K562 (cell line): ENCODE measurements at regions not wholly inside any gene's neighbourhood (a gene's known extent, or its start where the extent isn't known, plus 50 kb on each side); places are given as distances from the start of the nearest gene placed in this dataset.

Experiments used
- FOXK2 ChIP-seq, 2 experiments: fragments of 450-650 bp; IDR thresholded peaks in 1 of 2; conservative IDR thresholded peaks in 1 of 2; 2 replicates each; pipeline ENCODE4 v1.6.1; 2016; ENCODE audit warnings: low read depth in 2 of 2, mild to moderate bottlenecking in 1 of 2
- GTF2F1 ChIP-seq: IDR thresholded peaks from 2 replicates; pipeline ENCODE4 v1.6.1; 2011; ENCODE audit warnings: low read depth, low read length, improper control_type of control experiment
- KDM2B ChIP-seq: fragments of 250-450 bp; sonication (Bioruptor Pico); IDR thresholded peaks from 2 replicates; pipeline ENCODE4 v1.8.0; 2021; ENCODE audit warnings: mild to moderate bottlenecking, moderate library complexity
- KHSRP ChIP-seq: fragments of 450-650 bp; IDR thresholded peaks from 2 replicates; pipeline ENCODE4 v1.6.1; 2017
- MEF2A ChIP-seq: IDR thresholded peaks from 2 replicates; pipeline ENCODE4 v1.6.1; 2011; ENCODE audit warnings: low read depth, mild to moderate bottlenecking, low read length, moderate library complexity; ENCODE audit not compliant: control insufficient read depth
- NRF1 ChIP-seq, 2 experiments: fragments of 450-650 bp; IDR thresholded peaks in 1 of 2; conservative IDR thresholded peaks in 1 of 2; 2 replicates each; pipeline ENCODE4 v1.6.1; 2014; ENCODE audit warnings: mild to moderate bottlenecking in 2 of 2
- PCBP1 ChIP-seq: fragments of 200-400 bp; formaldehyde crosslinking; IDR thresholded peaks from 2 replicates; pipeline ENCODE4 v1.6.1; 2018; ENCODE audit warnings: mild to moderate bottlenecking, low read depth, low read length; ENCODE audit not compliant: poor library complexity, severe bottlenecking
- TBP ChIP-seq: optimal IDR thresholded peaks from 2 replicates; pipeline ENCODE3; 2011; ENCODE audit warnings: low read depth, low read length, improper control_type of control experiment
- TCFL5 ChIP-seq: fragments of 250-450 bp; sonication (Bioruptor Pico); conservative IDR thresholded peaks from 2 replicates; pipeline ENCODE4 v1.6.1; 2021; ENCODE audit warnings: mild to moderate bottlenecking, moderate library complexity, matching md5 sums
- ZNF23 ChIP-seq: fragments of 250-450 bp; sonication (Bioruptor Pico); IDR thresholded peaks from 2 replicates; pipeline ENCODE4 v1.4.0; 2020; ENCODE audit warnings: mild to moderate bottlenecking
- ZNF232 ChIP-seq: sonication (generic); formaldehyde crosslinking; IDR thresholded peaks from 2 replicates; pipeline ENCODE4 v1.8.0; 2022; ENCODE audit warnings: mild to moderate bottlenecking, missing genetic modification reagents
- ZNF696 ChIP-seq: fragments of 250-450 bp; sonication (Bioruptor Pico); conservative IDR thresholded peaks from 2 replicates; pipeline ENCODE4 v1.4.0; 2020; ENCODE audit warnings: mild to moderate bottlenecking, moderate library complexity
- ZSCAN32 ChIP-seq: fragments of 450-650 bp; formaldehyde crosslinking; IDR thresholded peaks from 2 replicates; pipeline ENCODE4 v1.4.0; 2020; ENCODE audit warnings: mild to moderate bottlenecking, moderate library complexity
- TF ChIP-seq, protein P1 (sequence below): fragments of 450-650 bp; IDR thresholded peaks from 2 replicates; pipeline ENCODE4 v1.6.1; 2017; ENCODE audit warnings: antibody characterized with exemption, mild to moderate bottlenecking
- TF ChIP-seq, protein P2 (sequence below): sonication (generic); formaldehyde crosslinking; IDR thresholded peaks from 2 replicates; pipeline ENCODE4 v1.8.0; 2022; ENCODE audit warnings: missing genetic modification reagents, mild to moderate bottlenecking, borderline replicate concordance
- TF ChIP-seq, protein P3 (sequence below): fragments of 250-450 bp; sonication (Bioruptor Pico); IDR thresholded peaks from 2 replicates; pipeline ENCODE4 v1.5.0; 2021; ENCODE audit warnings: mild to moderate bottlenecking, borderline replicate concordance
- TF ChIP-seq, protein P4 (sequence below), 3 experiments: fragments of 200-800 bp in 1 of 3; fragments of 250-450 bp in 1 of 3; fragments of 450-650 bp in 1 of 3; sonication (Bioruptor Pico) in 1 of 3; sonication (Bioruptor generic) in 1 of 3; formaldehyde crosslinking in 1 of 3; IDR thresholded peaks; 2 replicates each; pipeline versions ENCODE4 v1.6.1 to v1.8.0; 2016 to 2022; ENCODE audit warnings: mild to moderate bottlenecking in 2 of 3, missing genetic modification characterization in 2 of 3, missing compliant biosample characterization in 1 of 3, moderate library complexity in 1 of 3

DNA sequence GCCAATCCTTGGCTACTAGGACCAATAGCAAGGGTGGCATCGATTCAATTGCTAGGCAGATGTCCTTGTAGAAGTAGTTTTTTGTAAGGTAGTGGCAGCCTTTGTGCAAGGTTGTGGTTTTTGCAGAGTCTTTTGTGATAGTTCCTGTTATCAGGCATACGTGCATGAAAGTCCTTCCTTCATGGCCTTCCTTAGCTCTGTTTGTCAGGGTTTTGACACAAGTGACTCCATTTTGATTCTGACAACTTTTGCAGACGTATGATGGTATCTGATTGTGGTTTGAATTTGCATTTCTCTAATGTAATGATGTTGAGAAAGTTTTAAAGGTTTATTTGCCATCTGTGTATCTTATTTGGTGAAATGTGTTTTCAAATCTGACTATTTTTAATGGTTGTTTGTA is 71.8 kb upstream of the SYPL1 start (continued):
- TF ChIP-seq, protein P1, sequence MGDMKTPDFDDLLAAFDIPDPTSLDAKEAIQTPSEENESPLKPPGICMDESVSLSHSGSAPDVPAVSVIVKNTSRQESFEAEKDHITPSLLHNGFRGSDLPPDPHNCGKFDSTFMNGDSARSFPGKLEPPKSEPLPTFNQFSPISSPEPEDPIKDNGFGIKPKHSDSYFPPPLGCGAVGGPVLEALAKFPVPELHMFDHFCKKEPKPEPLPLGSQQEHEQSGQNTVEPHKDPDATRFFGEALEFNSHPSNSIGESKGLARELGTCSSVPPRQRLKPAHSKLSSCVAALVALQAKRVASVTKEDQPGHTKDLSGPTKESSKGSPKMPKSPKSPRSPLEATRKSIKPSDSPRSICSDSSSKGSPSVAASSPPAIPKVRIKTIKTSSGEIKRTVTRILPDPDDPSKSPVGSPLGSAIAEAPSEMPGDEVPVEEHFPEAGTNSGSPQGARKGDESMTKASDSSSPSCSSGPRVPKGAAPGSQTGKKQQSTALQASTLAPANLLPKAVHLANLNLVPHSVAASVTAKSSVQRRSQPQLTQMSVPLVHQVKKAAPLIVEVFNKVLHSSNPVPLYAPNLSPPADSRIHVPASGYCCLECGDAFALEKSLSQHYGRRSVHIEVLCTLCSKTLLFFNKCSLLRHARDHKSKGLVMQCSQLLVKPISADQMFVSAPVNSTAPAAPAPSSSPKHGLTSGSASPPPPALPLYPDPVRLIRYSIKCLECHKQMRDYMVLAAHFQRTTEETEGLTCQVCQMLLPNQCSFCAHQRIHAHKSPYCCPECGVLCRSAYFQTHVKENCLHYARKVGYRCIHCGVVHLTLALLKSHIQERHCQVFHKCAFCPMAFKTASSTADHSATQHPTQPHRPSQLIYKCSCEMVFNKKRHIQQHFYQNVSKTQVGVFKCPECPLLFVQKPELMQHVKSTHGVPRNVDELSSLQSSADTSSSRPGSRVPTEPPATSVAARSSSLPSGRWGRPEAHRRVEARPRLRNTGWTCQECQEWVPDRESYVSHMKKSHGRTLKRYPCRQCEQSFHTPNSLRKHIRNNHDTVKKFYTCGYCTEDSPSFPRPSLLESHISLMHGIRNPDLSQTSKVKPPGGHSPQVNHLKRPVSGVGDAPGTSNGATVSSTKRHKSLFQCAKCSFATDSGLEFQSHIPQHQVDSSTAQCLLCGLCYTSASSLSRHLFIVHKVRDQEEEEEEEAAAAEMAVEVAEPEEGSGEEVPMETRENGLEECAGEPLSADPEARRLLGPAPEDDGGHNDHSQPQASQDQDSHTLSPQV, result peak; percentile 93
- no peak for TF ChIP-seq FOXK2 (conservative IDR thresholded peaks at IDR 0.05 in 1 of 2, IDR thresholded peaks at IDR 0.05 in 1 of 2; ENCODE audit: low read depth in 2 of 2)
- no peak for TF ChIP-seq KHSRP
- TF ChIP-seq ZNF23 (CRISPR knock-in tag), result no peak
- TF ChIP-seq GTF2F1, result no peak
- TF ChIP-seq, protein P2, sequence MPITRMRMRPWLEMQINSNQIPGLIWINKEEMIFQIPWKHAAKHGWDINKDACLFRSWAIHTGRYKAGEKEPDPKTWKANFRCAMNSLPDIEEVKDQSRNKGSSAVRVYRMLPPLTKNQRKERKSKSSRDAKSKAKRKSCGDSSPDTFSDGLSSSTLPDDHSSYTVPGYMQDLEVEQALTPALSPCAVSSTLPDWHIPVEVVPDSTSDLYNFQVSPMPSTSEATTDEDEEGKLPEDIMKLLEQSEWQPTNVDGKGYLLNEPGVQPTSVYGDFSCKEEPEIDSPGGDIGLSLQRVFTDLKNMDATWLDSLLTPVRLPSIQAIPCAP (CRISPR knock-in tag), result no peak
- no peak for TF ChIP-seq ZNF232
- no peak for TF ChIP-seq KDM2B (CRISPR knock-in tag)
- no peak for TF ChIP-seq ZSCAN32 (CRISPR knock-in tag)
- TF ChIP-seq MEF2A, result no peak
- TF ChIP-seq TBP, result no peak
- TF ChIP-seq PCBP1, result no peak
- TF ChIP-seq, protein P3, sequence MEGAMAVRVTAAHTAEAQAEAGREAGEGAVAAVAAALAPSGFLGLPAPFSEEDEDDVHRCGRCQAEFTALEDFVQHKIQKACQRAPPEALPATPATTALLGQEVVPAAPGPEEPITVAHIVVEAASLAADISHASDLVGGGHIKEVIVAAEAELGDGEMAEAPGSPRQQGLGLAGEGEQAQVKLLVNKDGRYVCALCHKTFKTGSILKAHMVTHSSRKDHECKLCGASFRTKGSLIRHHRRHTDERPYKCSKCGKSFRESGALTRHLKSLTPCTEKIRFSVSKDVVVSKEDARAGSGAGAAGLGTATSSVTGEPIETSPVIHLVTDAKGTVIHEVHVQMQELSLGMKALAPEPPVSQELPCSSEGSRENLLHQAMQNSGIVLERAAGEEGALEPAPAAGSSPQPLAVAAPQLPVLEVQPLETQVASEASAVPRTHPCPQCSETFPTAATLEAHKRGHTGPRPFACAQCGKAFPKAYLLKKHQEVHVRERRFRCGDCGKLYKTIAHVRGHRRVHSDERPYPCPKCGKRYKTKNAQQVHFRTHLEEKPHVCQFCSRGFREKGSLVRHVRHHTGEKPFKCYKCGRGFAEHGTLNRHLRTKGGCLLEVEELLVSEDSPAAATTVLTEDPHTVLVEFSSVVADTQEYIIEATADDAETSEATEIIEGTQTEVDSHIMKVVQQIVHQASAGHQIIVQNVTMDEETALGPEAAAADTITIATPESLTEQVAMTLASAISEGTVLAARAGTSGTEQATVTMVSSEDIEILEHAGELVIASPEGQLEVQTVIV, result 0 out of 2 replicates have a peak, but pooled peaks have one; percentile 22
- no peak for TF ChIP-seq ZNF696
- TF ChIP-seq, protein P4, sequence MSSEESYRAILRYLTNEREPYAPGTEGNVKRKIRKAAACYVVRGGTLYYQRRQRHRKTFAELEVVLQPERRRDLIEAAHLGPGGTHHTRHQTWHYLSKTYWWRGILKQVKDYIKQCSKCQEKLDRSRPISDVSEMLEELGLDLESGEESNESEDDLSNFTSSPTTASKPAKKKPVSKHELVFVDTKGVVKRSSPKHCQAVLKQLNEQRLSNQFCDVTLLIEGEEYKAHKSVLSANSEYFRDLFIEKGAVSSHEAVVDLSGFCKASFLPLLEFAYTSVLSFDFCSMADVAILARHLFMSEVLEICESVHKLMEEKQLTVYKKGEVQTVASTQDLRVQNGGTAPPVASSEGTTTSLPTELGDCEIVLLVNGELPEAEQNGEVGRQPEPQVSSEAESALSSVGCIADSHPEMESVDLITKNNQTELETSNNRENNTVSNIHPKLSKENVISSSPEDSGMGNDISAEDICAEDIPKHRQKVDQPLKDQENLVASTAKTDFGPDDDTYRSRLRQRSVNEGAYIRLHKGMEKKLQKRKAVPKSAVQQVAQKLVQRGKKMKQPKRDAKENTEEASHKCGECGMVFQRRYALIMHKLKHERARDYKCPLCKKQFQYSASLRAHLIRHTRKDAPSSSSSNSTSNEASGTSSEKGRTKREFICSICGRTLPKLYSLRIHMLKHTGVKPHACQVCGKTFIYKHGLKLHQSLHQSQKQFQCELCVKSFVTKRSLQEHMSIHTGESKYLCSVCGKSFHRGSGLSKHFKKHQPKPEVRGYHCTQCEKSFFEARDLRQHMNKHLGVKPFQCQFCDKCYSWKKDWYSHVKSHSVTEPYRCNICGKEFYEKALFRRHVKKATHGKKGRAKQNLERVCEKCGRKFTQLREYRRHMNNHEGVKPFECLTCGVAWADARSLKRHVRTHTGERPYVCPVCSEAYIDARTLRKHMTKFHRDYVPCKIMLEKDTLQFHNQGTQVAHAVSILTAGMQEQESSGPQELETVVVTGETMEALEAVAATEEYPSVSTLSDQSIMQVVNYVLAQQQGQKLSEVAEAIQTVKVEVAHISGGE (CRISPR knock-in tag; IDR thresholded peaks at IDR 0.05), result no peak
- no peak for TF ChIP-seq NRF1 (conservative IDR thresholded peaks at IDR 0.05 in 1 of 2, IDR thresholded peaks at IDR 0.05 in 1 of 2)
- TF ChIP-seq TCFL5, result no peak
